ENCODE measurements at regions not wholly inside any gene's neighbourhood (a gene's known extent, or its start where the extent isn't known, plus 50 kb on each side); places are given as distances from the start of the nearest gene placed in this dataset.

GRCh38 chr1:101150266-101150665 is 86.6 kb upstream of the S1PR1 start:
- H3K4me1 Mint-ChIP-seq, result peaks cover 0 to 31% (median 11%) of the 10 kb centered on the region in 7 donors
- H3K36me3 Mint-ChIP-seq, result peaks cover 0 to 8% (median 0%) of the 10 kb centered on the region in 5 donors
- Histone ChIP-seq H3K4me3 (ENCODE audit: low read length) (no peak overlapping the region), H3K27me3 (ENCODE audit: control insufficient read depth in 2 of 2, insufficient read depth in 2 of 2, low read length in 2 of 2) (no peaks in the 10 kb centered on the region), H3K4me1 (ENCODE audit: control insufficient read depth in 2 of 2, insufficient read depth in 2 of 2, low read length in 2 of 2) (no peaks in the 10 kb centered on the region), H3K27ac (ENCODE audit: low read depth, low read length) (no peak overlapping the region), H3K9me3 (ENCODE audit: control insufficient read depth in 2 of 3, low read length in 3 of 3) (no peaks in the 10 kb centered on the region), H3K36me3 (ENCODE audit: control insufficient read depth in 2 of 3, insufficient read depth in 3 of 3, low read length in 3 of 3) (no peaks in the 10 kb centered on the region)
- ATAC-seq (no peak), DNase-seq (no peak)
- intact Hi-C loops (cut with micrococcal nuclease), result no loop called here
- no peaks in the 10 kb centered on the region for H3K27me3 Mint-ChIP-seq
- H3K4me3 Mint-ChIP-seq, result no peak overlapping the region
- no peaks in the 10 kb centered on the region for H3K9me3 Mint-ChIP-seq
- CTCF ChIA-PET, result interaction anchor here (1.0 kb wide), 1 partner anchor 14 kb away, joined by 4 read pairs; no protein-coding TSS in a partner anchor
- POLR2A ChIA-PET, result interaction anchor here (0.7 to 1.6 kb wide), 4 partner anchors 8 to 168 kb away, joined by 3 to 4 read pairs (median 4); no protein-coding TSS in a partner anchor
- peak overlapping the region in 1 of 9 donors; percentile 39 for H3K27ac Mint-ChIP-seq

- ChIA-PET CTCF (interaction anchor here (0.6 to 0.9 kb wide), 2 partner anchors 11 to 63 kb away, joined by 3 read pairs; no protein-coding TSS in a partner anchor), POLR2A (interaction anchor here (1.4 kb wide), 1 partner anchor 87 kb away, joined by 4 read pairs; no protein-coding TSS in a partner anchor)
- no peak for DNase-seq
- Histone ChIP-seq H3K27ac (ENCODE audit: low read depth, low read length) (no peak overlapping the region), H3K36me3 (ENCODE audit: control insufficient read depth in 2 of 3, insufficient read depth in 3 of 3, low read length in 3 of 3) (no peaks in the 10 kb centered on the region), H3K4me1 (ENCODE audit: control insufficient read depth in 2 of 2, insufficient read depth in 2 of 2, low read length in 2 of 2) (no peaks in the 10 kb centered on the region), H3K27me3 (ENCODE audit: control insufficient read depth in 2 of 2, insufficient read depth in 2 of 2, low read length in 2 of 2) (no peaks in the 10 kb centered on the region), H3K4me3 (ENCODE audit: low read length) (no peak overlapping the region), H3K9me3 (ENCODE audit: control insufficient read depth in 2 of 3, low read length in 3 of 3) (no peaks in the 10 kb centered on the region)
- Mint-ChIP-seq H3K4me1 (peaks cover 0 to 28% (median 11%) of the 10 kb centered on the region in 7 donors), H3K27ac (peak overlapping the region in 1 of 9 donors; percentile 53), H3K9me3 (peaks cover 0 to 2% (median 0%) of the 10 kb centered on the region in 11 donors), H3K36me3 (peaks cover 0 to 9% (median 0%) of the 10 kb centered on the region in 5 donors), H3K27me3 (no peaks in the 10 kb centered on the region), H3K4me3 (no peak overlapping the region)
- ATAC-seq, result no peak
- intact Hi-C loops (cut with micrococcal nuclease), result no loop called here
Measured at GRCh38 chr1:101148980-101149379, 87.8 kb upstream of the S1PR1 start.

GRCh38 chr1:101147381-101147780 is 89.4 kb upstream of the S1PR1 start:
- DNase-seq (no peak), ATAC-seq (no peak)
- Histone ChIP-seq H3K9me3 (ENCODE audit: control insufficient read depth in 2 of 3, low read length in 3 of 3) (no peaks in the 10 kb centered on the region), H3K4me1 (ENCODE audit: control insufficient read depth in 2 of 2, insufficient read depth in 2 of 2, low read length in 2 of 2) (no peaks in the 10 kb centered on the region), H3K36me3 (ENCODE audit: control insufficient read depth in 2 of 3, insufficient read depth in 3 of 3, low read length in 3 of 3) (no peaks in the 10 kb centered on the region), H3K27me3 (ENCODE audit: control insufficient read depth in 2 of 2, insufficient read depth in 2 of 2, low read length in 2 of 2) (no peaks in the 10 kb centered on the region), H3K27ac (ENCODE audit: low read depth, low read length) (no peak overlapping the region), H3K4me3 (ENCODE audit: low read length) (no peak overlapping the region)
- peaks cover 0 to 5% (median 0%) of the 10 kb centered on the region in 11 donors for H3K9me3 Mint-ChIP-seq
- peaks cover 0 to 26% (median 11%) of the 10 kb centered on the region in 7 donors for H3K4me1 Mint-ChIP-seq
- ChIA-PET CTCF (no interaction called here), POLR2A (no interaction called here)
- intact Hi-C loops (cut with micrococcal nuclease), result no loop called here
- H3K27ac Mint-ChIP-seq, result no peak overlapping the region
- H3K36me3 Mint-ChIP-seq, result peaks cover 0 to 8% (median 0%) of the 10 kb centered on the region in 5 donors
- H3K27me3 Mint-ChIP-seq, result no peaks in the 10 kb centered on the region
- H3K4me3 Mint-ChIP-seq, result no peak overlapping the region

- POLR2A ChIA-PET, result interaction anchor here (1.1 to 1.2 kb wide), 2 partner anchors 15 to 143 kb away, joined by 3 to 4 read pairs; no protein-coding TSS in a partner anchor
- Mint-ChIP-seq H3K27ac (peak overlapping the region in 2 of 9 donors; percentile 31 to 34), H3K4me3 (no peak overlapping the region), H3K9me3 (peaks cover 0 to 5% (median 0%) of the 10 kb centered on the region in 11 donors), H3K27me3 (no peaks in the 10 kb centered on the region), H3K4me1 (peaks cover 0 to 18% (median 5%) of the 10 kb centered on the region in 7 donors), H3K36me3 (peaks cover 0 to 8% (median 0%) of the 10 kb centered on the region in 5 donors)
- no peak overlapping the region for H3K4me3 ChIP-seq (ENCODE audit: low read length)
- ATAC-seq (no peak), DNase-seq (no peak)
- H3K27ac ChIP-seq (ENCODE audit: low read depth, low read length), result no peak overlapping the region
- no peaks in the 10 kb centered on the region for H3K4me1 ChIP-seq (ENCODE audit: control insufficient read depth in 2 of 2, insufficient read depth in 2 of 2, low read length in 2 of 2)
- CTCF ChIA-PET, result interaction anchor here (1.7 kb wide), 1 partner anchor 143 kb away, joined by 4 read pairs; no protein-coding TSS in a partner anchor
- intact Hi-C loops (cut with micrococcal nuclease), result loop anchor here in 1 of 2 donors (1.0 kb wide), 1 partner anchor 17 kb away; no protein-coding TSS in a partner anchor
- no peaks in the 10 kb centered on the region for H3K36me3 ChIP-seq (ENCODE audit: control insufficient read depth in 2 of 3, insufficient read depth in 3 of 3, low read length in 3 of 3)
- H3K27me3 ChIP-seq (ENCODE audit: control insufficient read depth in 2 of 2, insufficient read depth in 2 of 2, low read length in 2 of 2), result no peaks in the 10 kb centered on the region
- H3K9me3 ChIP-seq (ENCODE audit: control insufficient read depth in 2 of 3, low read length in 3 of 3), result no peaks in the 10 kb centered on the region
Measured at GRCh38 chr1:101145449-101145820, 91.4 kb upstream of the S1PR1 start.

GRCh38 chr1:101144671-101145448 is 92.0 kb upstream of the S1PR1 start:
- ChIA-PET CTCF (interaction anchor here (1.7 kb wide), 1 partner anchor 144 kb away, joined by 4 read pairs; no protein-coding TSS in a partner anchor), POLR2A (interaction anchor here (1.1 to 1.2 kb wide), 2 partner anchors 15 to 144 kb away, joined by 3 to 4 read pairs; no protein-coding TSS in a partner anchor)
- Histone ChIP-seq H3K27ac (ENCODE audit: low read depth, low read length) (no peak overlapping the region), H3K9me3 (ENCODE audit: control insufficient read depth in 2 of 3, low read length in 3 of 3) (no peaks in the 10 kb centered on the region), H3K4me3 (ENCODE audit: low read length) (no peak overlapping the region), H3K36me3 (ENCODE audit: control insufficient read depth in 2 of 3, insufficient read depth in 3 of 3, low read length in 3 of 3) (no peaks in the 10 kb centered on the region), H3K27me3 (ENCODE audit: control insufficient read depth in 2 of 2, insufficient read depth in 2 of 2, low read length in 2 of 2) (no peaks in the 10 kb centered on the region), H3K4me1 (ENCODE audit: control insufficient read depth in 2 of 2, insufficient read depth in 2 of 2, low read length in 2 of 2) (no peaks in the 10 kb centered on the region)
- Mint-ChIP-seq H3K36me3 (peaks cover 0 to 8% (median 0%) of the 10 kb centered on the region in 5 donors), H3K27ac (peak overlapping the region in 2 of 9 donors; percentile 31 to 34), H3K4me1 (peaks cover 0 to 18% (median 6%) of the 10 kb centered on the region in 7 donors), H3K27me3 (no peaks in the 10 kb centered on the region), H3K9me3 (peaks cover 0 to 5% (median 0%) of the 10 kb centered on the region in 11 donors), H3K4me3 (no peak overlapping the region)
- intact Hi-C loops (cut with micrococcal nuclease), result loop anchor here in 1 of 2 donors (1.0 kb wide), 1 partner anchor 17 kb away; no protein-coding TSS in a partner anchor
- no peak for ATAC-seq
- DNase-seq, result no peak

- CTCF ChIA-PET, result interaction anchor here (0.5 to 0.7 kb wide), 2 partner anchors 16 to 96 kb away, joined by 3 to 5 read pairs; no protein-coding TSS in a partner anchor
- Mint-ChIP-seq H3K9me3 (peaks cover 0 to 5% (median 0%) of the 10 kb centered on the region in 11 donors), H3K27me3 (no peaks in the 10 kb centered on the region), H3K27ac (no peak overlapping the region), H3K4me1 (peaks cover 10 to 30% (median 25%) of the 10 kb centered on the region in 7 donors), H3K36me3 (peaks cover 0 to 8% (median 0%) of the 10 kb centered on the region in 5 donors), H3K4me3 (no peak overlapping the region)
- no peak overlapping the region for H3K4me3 ChIP-seq (ENCODE audit: low read length)
- H3K27ac ChIP-seq (ENCODE audit: low read depth, low read length), result no peak overlapping the region
- intact Hi-C loops (cut with micrococcal nuclease), result no loop called here
- no peaks in the 10 kb centered on the region for H3K9me3 ChIP-seq (ENCODE audit: control insufficient read depth in 2 of 3, low read length in 3 of 3)
- H3K4me1 ChIP-seq (ENCODE audit: control insufficient read depth in 2 of 2, insufficient read depth in 2 of 2, low read length in 2 of 2), result peaks cover 6% of the 10 kb centered on the region in 2 donors
- no peaks in the 10 kb centered on the region for H3K27me3 ChIP-seq (ENCODE audit: control insufficient read depth in 2 of 2, insufficient read depth in 2 of 2, low read length in 2 of 2)
- POLR2A ChIA-PET, result interaction anchor here (0.6 to 1.2 kb wide), 3 partner anchors 8 to 179 kb away, joined by 3 to 11 read pairs (median 4); no protein-coding TSS in a partner anchor
- DNase-seq (no peak), ATAC-seq (no peak)
- no peaks in the 10 kb centered on the region for H3K36me3 ChIP-seq (ENCODE audit: control insufficient read depth in 2 of 3, insufficient read depth in 3 of 3, low read length in 3 of 3)
Measured at GRCh38 chr1:101142244-101142643, 94.6 kb upstream of the S1PR1 start.

Data from naive thymus-derived CD4-positive, alpha-beta T cell (primary cell).